Spinal cord (tissue), 9 donors: ENCODE measurements at regions not wholly inside any gene's neighbourhood (a gene's known extent, or its start where the extent isn't known, plus 50 kb on each side); places are given as distances from the start of the nearest gene placed in this dataset.

Experiments
- DNase-seq, 6 donors: peaks; one replicate each; pipeline versions ENCODE4 v3.0.0 to v3.0.0-alpha.2; 2013 to 2015; ENCODE audit warnings: low spot score in 6 of 6, low read depth in 4 of 6
- H3K27ac ChIP-seq: one replicate; pipeline ENCODE4 v1.5.1; 2013; ENCODE audit warnings: low read depth, low read length, control low read depth
- H3K27me3 ChIP-seq: one replicate; pipeline ENCODE4 v1.6.1; 2013; ENCODE audit warnings: low read length; ENCODE audit not compliant: control insufficient read depth, insufficient read depth
- H3K36me3 ChIP-seq: one replicate; pipeline ENCODE4 v1.6.1; 2013; ENCODE audit warnings: low read length; ENCODE audit not compliant: control insufficient read depth, insufficient read depth
- H3K4me1 ChIP-seq: one replicate; pipeline ENCODE4 v1.6.1; 2013; ENCODE audit warnings: low read length; ENCODE audit not compliant: control insufficient read depth, insufficient read depth
- H3K4me3 ChIP-seq: one replicate; pipeline ENCODE4 v1.5.1; 2013; ENCODE audit warnings: low read depth, low read length, control low read depth
- H3K9me3 ChIP-seq: one replicate; pipeline ENCODE4 v1.6.1; 2013; ENCODE audit warnings: low read length; ENCODE audit not compliant: control insufficient read depth, insufficient read depth
- WGBS: methylation state at CpG from one replicate; pipeline ENCODE4 v1.1.5; 2013; ENCODE audit warnings: missing lambda C conversion rate; ENCODE audit not compliant: insufficient coverage; 5-methylcytosine and 5-hydroxymethylcytosine counted together
- donor health status: healthy.

- Histone ChIP-seq H3K4me1 (no peaks in the 10 kb centered on the region), H3K27me3 (no peaks in the 10 kb centered on the region), H3K4me3 (no peak overlapping the region), H3K36me3 (no peaks in the 10 kb centered on the region), H3K27ac (no peak overlapping the region), H3K9me3 (no peaks in the 10 kb centered on the region)
- peak in 2 of 6 donors; percentile 79 for DNase-seq
- WGBS: no CpG with 5 or more reads among the region's 1 CpG
These were observed 144.8 kb downstream of the FAT4 start for GRCh38 chr4:125459531-125459930.

GRCh38 chr4:125461676-125462363 is 147.1 kb downstream of the FAT4 start:
- no peaks in the 10 kb centered on the region for H3K4me1 ChIP-seq
- no peaks in the 10 kb centered on the region for H3K36me3 ChIP-seq
- H3K4me3 ChIP-seq: no peak overlapping the region
- H3K9me3 ChIP-seq: no peaks in the 10 kb centered on the region
- no CpG with 5 or more reads among the region's 3 CpGs for WGBS
- no peak overlapping the region for H3K27ac ChIP-seq
- no peaks in the 10 kb centered on the region for H3K27me3 ChIP-seq
- no peak for DNase-seq

- H3K9me3 ChIP-seq: no peaks in the 10 kb centered on the region
- no peaks in the 10 kb centered on the region for H3K36me3 ChIP-seq
- DNase-seq: no peak
- no peak overlapping the region for H3K27ac ChIP-seq
- WGBS: no CpG with 5 or more reads among the region's 1 CpG
- H3K4me3 ChIP-seq: no peak overlapping the region
- H3K4me1 ChIP-seq: no peaks in the 10 kb centered on the region
- no peaks in the 10 kb centered on the region for H3K27me3 ChIP-seq
These were observed 149.4 kb downstream of the FAT4 start for GRCh38 chr4:125464146-125464545.

GRCh38 chr4:125481334-125482045 is 166.7 kb downstream of the FAT4 start:
- H3K9me3 ChIP-seq: no peaks in the 10 kb centered on the region
- H3K4me1 ChIP-seq: no peaks in the 10 kb centered on the region
- no peak overlapping the region for H3K27ac ChIP-seq
- 61% methylated on average over 3 of the region's 9 CpGs for WGBS
- H3K4me3 ChIP-seq: no peak overlapping the region
- H3K27me3 ChIP-seq: no peaks in the 10 kb centered on the region
- H3K36me3 ChIP-seq: peaks cover 9% of the 10 kb centered on the region
- DNase-seq: peak; percentile 43 to 88 (median 64)

- Histone ChIP-seq H3K4me1 (no peaks in the 10 kb centered on the region), H3K4me3 (no peak overlapping the region), H3K36me3 (peaks cover 9% of the 10 kb centered on the region), H3K9me3 (no peaks in the 10 kb centered on the region), H3K27me3 (no peaks in the 10 kb centered on the region), H3K27ac (no peak overlapping the region)
- WGBS: no CpG with 5 or more reads among the region's 3 CpGs
- DNase-seq: no peak
These were observed 168.1 kb downstream of the FAT4 start for GRCh38 chr4:125482822-125483221.

GRCh38 chr4:125483278-125483677 is 168.5 kb downstream of the FAT4 start:
- Histone ChIP-seq H3K9me3 (no peaks in the 10 kb centered on the region), H3K4me3 (no peak overlapping the region), H3K27me3 (no peaks in the 10 kb centered on the region), H3K36me3 (peaks cover 9% of the 10 kb centered on the region), H3K4me1 (no peaks in the 10 kb centered on the region), H3K27ac (no peak overlapping the region)
- DNase-seq: peak in 1 of 6 donors; percentile 8
- WGBS: no CpG with 5 or more reads among the region's 3 CpGs

- no peaks in the 10 kb centered on the region for H3K27me3 ChIP-seq
- no peaks in the 10 kb centered on the region for H3K4me1 ChIP-seq
- peaks cover 6% of the 10 kb centered on the region for H3K36me3 ChIP-seq
- no peak overlapping the region for H3K27ac ChIP-seq
- no peaks in the 10 kb centered on the region for H3K9me3 ChIP-seq
- no peak for DNase-seq
- no CpG with 5 or more reads among the region's 3 CpGs for WGBS
- H3K4me3 ChIP-seq: no peak overlapping the region
These were observed 170.2 kb downstream of the FAT4 start for GRCh38 chr4:125484912-125485311.

GRCh38 chr4:125486351-125486750 is 171.6 kb downstream of the FAT4 start:
- Histone ChIP-seq H3K27me3 (no peaks in the 10 kb centered on the region), H3K36me3 (peaks cover 19% of the 10 kb centered on the region), H3K4me1 (no peaks in the 10 kb centered on the region), H3K9me3 (no peaks in the 10 kb centered on the region), H3K27ac (no peak overlapping the region), H3K4me3 (no peak overlapping the region)
- peak in 2 of 6 donors; percentile 41 to 68 for DNase-seq
- WGBS: 31% methylated on average over 2 of the region's 3 CpGs

- Histone ChIP-seq H3K9me3 (no peaks in the 10 kb centered on the region), H3K4me1 (no peaks in the 10 kb centered on the region), H3K4me3 (no peak overlapping the region), H3K27ac (no peak overlapping the region), H3K27me3 (no peaks in the 10 kb centered on the region), H3K36me3 (peaks cover 17% of the 10 kb centered on the region)
- WGBS: 95% methylated on average over 11 of the region's 15 CpGs
- no peak for DNase-seq
These were observed 175.4 kb downstream of the FAT4 start for GRCh38 chr4:125489952-125490690.
